Ishikawa (cell line): ENCODE measurements at regions not wholly inside any gene's neighbourhood (a gene's known extent, or its start where the extent isn't known, plus 50 kb on each side); places are given as distances from the start of the nearest gene placed in this dataset.

Experiments
- CEBPB ChIP-seq: IDR thresholded peaks from 2 replicates; pipeline ENCODE4 v1.6.1; 2012
- EP300 ChIP-seq: IDR thresholded peaks from 2 replicates; pipeline ENCODE4 v1.6.1; 2012; ENCODE audit warnings: borderline replicate concordance
- NFIC ChIP-seq: IDR thresholded peaks from 2 replicates; pipeline ENCODE4 v1.6.1; 2012
- RAD21 ChIP-seq: IDR thresholded peaks from 2 replicates; pipeline ENCODE4 v1.6.1; 2012; ENCODE audit warnings: low read depth
- TAF1 ChIP-seq: IDR thresholded peaks from 2 replicates; pipeline ENCODE4 v1.6.1; 2012; ENCODE audit warnings: low read depth, mild to moderate bottlenecking
- TEAD4 ChIP-seq: IDR thresholded peaks from 2 replicates; pipeline ENCODE4 v1.6.1; 2012
- TF ChIP-seq, protein P1 (sequence below): IDR thresholded peaks from 2 replicates; pipeline ENCODE4 v1.6.1; 2012; ENCODE audit warnings: low read depth, mild to moderate bottlenecking
- TF ChIP-seq, protein P2 (sequence below): IDR thresholded peaks from 2 replicates; pipeline ENCODE4 v1.6.1; 2012

DNA sequence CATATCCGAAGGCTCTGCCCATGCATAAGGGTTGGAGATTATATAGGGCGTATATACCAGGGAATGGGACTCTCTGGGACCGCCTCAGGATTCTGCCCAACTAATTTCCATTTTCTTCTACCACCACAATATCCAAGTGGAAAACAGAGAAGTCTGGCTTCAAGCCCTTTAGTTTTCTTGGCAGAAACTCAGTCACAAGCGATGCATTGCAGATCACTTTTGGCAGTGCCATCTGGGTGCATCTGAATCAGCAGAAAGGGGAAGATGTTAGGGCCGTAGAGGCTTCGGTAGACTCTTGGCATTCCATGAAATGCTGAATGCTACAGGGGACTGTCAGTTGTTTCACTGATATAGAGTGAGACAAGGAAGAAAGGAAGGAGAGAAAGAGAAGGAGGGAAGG, 94.1 kb upstream of the FAM9B start:
- no peak for TF ChIP-seq RAD21
- TF ChIP-seq, protein P1, sequence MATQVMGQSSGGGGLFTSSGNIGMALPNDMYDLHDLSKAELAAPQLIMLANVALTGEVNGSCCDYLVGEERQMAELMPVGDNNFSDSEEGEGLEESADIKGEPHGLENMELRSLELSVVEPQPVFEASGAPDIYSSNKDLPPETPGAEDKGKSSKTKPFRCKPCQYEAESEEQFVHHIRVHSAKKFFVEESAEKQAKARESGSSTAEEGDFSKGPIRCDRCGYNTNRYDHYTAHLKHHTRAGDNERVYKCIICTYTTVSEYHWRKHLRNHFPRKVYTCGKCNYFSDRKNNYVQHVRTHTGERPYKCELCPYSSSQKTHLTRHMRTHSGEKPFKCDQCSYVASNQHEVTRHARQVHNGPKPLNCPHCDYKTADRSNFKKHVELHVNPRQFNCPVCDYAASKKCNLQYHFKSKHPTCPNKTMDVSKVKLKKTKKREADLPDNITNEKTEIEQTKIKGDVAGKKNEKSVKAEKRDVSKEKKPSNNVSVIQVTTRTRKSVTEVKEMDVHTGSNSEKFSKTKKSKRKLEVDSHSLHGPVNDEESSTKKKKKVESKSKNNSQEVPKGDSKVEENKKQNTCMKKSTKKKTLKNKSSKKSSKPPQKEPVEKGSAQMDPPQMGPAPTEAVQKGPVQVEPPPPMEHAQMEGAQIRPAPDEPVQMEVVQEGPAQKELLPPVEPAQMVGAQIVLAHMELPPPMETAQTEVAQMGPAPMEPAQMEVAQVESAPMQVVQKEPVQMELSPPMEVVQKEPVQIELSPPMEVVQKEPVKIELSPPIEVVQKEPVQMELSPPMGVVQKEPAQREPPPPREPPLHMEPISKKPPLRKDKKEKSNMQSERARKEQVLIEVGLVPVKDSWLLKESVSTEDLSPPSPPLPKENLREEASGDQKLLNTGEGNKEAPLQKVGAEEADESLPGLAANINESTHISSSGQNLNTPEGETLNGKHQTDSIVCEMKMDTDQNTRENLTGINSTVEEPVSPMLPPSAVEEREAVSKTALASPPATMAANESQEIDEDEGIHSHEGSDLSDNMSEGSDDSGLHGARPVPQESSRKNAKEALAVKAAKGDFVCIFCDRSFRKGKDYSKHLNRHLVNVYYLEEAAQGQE: no peak
- TF ChIP-seq CEBPB: no peak
- no peak for TF ChIP-seq TAF1
- no peak for TF ChIP-seq EP300
- TF ChIP-seq NFIC: no peak
- TF ChIP-seq TEAD4: no peak
- TF ChIP-seq, protein P2, sequence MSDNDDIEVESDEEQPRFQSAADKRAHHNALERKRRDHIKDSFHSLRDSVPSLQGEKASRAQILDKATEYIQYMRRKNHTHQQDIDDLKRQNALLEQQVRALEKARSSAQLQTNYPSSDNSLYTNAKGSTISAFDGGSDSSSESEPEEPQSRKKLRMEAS: no peak
